ENCODE measurements at regions not wholly inside any gene's neighbourhood (a gene's known extent, or its start where the extent isn't known, plus 50 kb on each side); places are given as distances from the start of the nearest gene placed in this dataset.

- TF ChIP-seq POLR2A (IDR thresholded peaks at IDR 0.05) (no peak), CTCF (IDR thresholded peaks at IDR 0.05) (peak in 1 of 4 experiments; percentile 12)
- Histone ChIP-seq H3K36me3 (no peaks in the 10 kb centered on the region), H3K27ac (peak overlapping the region in 1 of 2 donors; percentile 89), H3K9me3 (no peaks in the 10 kb centered on the region), H3K4me1 (replicated peaks) (no peaks in the 10 kb centered on the region), H3K27me3 (replicated peaks; ENCODE audit: insufficient read depth) (no peaks in the 10 kb centered on the region), H3K4me3 (no peak overlapping the region)
- intact Hi-C loops (cut with DNase I), result loop anchor here (5.0 to 10.0 kb wide), 2 partner anchors 93 to 94 kb away; no protein-coding TSS in a partner anchor
- 84% methylated on average over 14 of the region's 14 CpGs for WGBS
- DNase-seq (ENCODE audit: low spot score), result no peak
Measured at GRCh38 chr10:21171197-21171935, 274.3 kb upstream of the NEBL start.

GRCh38 chr10:21170216-21170615 lies 273.1 kb upstream of the NEBL start:
- Histone ChIP-seq H3K27ac (peak overlapping the region in 1 of 2 donors; percentile 14), H3K27me3 (replicated peaks; ENCODE audit: insufficient read depth) (no peaks in the 10 kb centered on the region), H3K36me3 (no peaks in the 10 kb centered on the region), H3K4me3 (no peak overlapping the region), H3K9me3 (no peaks in the 10 kb centered on the region), H3K4me1 (replicated peaks) (no peaks in the 10 kb centered on the region)
- intact Hi-C loops (cut with DNase I), result loop anchor here (5.0 to 10.0 kb wide), 2 partner anchors 93 to 95 kb away; no protein-coding TSS in a partner anchor
- DNase-seq (ENCODE audit: low spot score), result no peak
- WGBS, result 63% methylated on average over 5 of the region's 5 CpGs
- TF ChIP-seq POLR2AphosphoS5 (IDR thresholded peaks at IDR 0.05) (no peak), CTCF (IDR thresholded peaks at IDR 0.05) (no peak), POLR2A (IDR thresholded peaks at IDR 0.05) (no peak)

- H3K4me3 ChIP-seq, result no peak overlapping the region
- no peak for DNase-seq (ENCODE audit: low spot score)
- no peaks in the 10 kb centered on the region for H3K36me3 ChIP-seq
- intact Hi-C loops (cut with DNase I), result no loop called here
- 85% methylated on average over 4 of the region's 4 CpGs for WGBS
- TF ChIP-seq POLR2AphosphoS5 (IDR thresholded peaks at IDR 0.05) (no peak), CTCF (IDR thresholded peaks at IDR 0.05) (no peak), POLR2A (IDR thresholded peaks at IDR 0.05) (no peak)
- H3K27me3 ChIP-seq (replicated peaks; ENCODE audit: insufficient read depth), result no peaks in the 10 kb centered on the region
- no peak overlapping the region for H3K27ac ChIP-seq
- H3K9me3 ChIP-seq, result no peaks in the 10 kb centered on the region
- no peaks in the 10 kb centered on the region for H3K4me1 ChIP-seq (replicated peaks)
Measured at GRCh38 chr10:21169271-21169670, 272.2 kb upstream of the NEBL start.

GRCh38 chr10:21167288-21168010 lies 270.3 kb upstream of the NEBL start:
- Histone ChIP-seq H3K9me3 (no peaks in the 10 kb centered on the region), H3K27ac (peak overlapping the region; percentile 55 to 79), H3K27me3 (replicated peaks; ENCODE audit: insufficient read depth) (no peaks in the 10 kb centered on the region), H3K4me1 (replicated peaks) (no peaks in the 10 kb centered on the region), H3K36me3 (no peaks in the 10 kb centered on the region), H3K4me3 (peak overlapping the region in 1 of 2 donors; percentile 10)
- WGBS, result 61% methylated on average over 8 of the region's 8 CpGs
- DNase-seq (ENCODE audit: low spot score), result no peak
- TF ChIP-seq CTCF (IDR thresholded peaks at IDR 0.05) (no peak), POLR2A (IDR thresholded peaks at IDR 0.05) (no peak), POLR2AphosphoS5 (IDR thresholded peaks at IDR 0.05) (no peak)
- intact Hi-C loops (cut with DNase I), result no loop called here
